GM18873 (cell line): ENCODE measurements at regions not wholly inside any gene's neighbourhood (a gene's known extent, or its start where the extent isn't known, plus 50 kb on each side); places are given as distances from the start of the nearest gene placed in this dataset.

Source experiments
- ATAC-seq: cut with Tn5 transposase; IDR thresholded peaks from one replicate; pipeline ENCODE4 v1.9.1; 2021; ENCODE audit warnings: mild to moderate bottlenecking, moderate library complexity, moderate number of reproducible peaks; ENCODE audit not compliant: unreplicated experiment, low FRiP score

DNA sequence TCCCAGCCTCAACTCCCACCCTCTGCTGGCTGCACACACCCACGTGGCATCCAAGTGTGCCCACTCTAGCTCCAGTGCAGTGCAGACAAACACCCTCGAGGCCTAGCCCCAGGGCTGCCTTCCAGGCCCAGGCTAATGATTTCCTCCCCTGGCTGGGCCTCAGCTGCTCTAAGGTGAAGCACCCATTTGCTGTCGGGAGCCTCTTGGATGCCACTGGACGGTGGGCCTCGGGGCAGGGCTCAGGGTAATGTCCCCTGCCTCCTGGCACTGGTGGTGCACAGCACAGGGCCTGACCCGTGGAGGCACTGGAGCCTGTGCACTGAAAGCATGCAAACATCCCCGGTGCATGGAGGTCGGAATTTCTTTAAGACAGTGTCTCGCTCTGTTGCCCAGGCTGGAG, 635.2 kb downstream of the TBC1D22A start:
- no peak for ATAC-seq

GRCh38 chr22:47396515-47396914, 634.1 kb downstream of the TBC1D22A start:
- ATAC-seq = no peak

- no peak for ATAC-seq
These were observed 633.7 kb downstream of the TBC1D22A start for GRCh38 chr22:47396105-47396504.

GRCh38 chr22:47395481-47395880, 633.0 kb downstream of the TBC1D22A start:
- ATAC-seq = no peak

DNA sequence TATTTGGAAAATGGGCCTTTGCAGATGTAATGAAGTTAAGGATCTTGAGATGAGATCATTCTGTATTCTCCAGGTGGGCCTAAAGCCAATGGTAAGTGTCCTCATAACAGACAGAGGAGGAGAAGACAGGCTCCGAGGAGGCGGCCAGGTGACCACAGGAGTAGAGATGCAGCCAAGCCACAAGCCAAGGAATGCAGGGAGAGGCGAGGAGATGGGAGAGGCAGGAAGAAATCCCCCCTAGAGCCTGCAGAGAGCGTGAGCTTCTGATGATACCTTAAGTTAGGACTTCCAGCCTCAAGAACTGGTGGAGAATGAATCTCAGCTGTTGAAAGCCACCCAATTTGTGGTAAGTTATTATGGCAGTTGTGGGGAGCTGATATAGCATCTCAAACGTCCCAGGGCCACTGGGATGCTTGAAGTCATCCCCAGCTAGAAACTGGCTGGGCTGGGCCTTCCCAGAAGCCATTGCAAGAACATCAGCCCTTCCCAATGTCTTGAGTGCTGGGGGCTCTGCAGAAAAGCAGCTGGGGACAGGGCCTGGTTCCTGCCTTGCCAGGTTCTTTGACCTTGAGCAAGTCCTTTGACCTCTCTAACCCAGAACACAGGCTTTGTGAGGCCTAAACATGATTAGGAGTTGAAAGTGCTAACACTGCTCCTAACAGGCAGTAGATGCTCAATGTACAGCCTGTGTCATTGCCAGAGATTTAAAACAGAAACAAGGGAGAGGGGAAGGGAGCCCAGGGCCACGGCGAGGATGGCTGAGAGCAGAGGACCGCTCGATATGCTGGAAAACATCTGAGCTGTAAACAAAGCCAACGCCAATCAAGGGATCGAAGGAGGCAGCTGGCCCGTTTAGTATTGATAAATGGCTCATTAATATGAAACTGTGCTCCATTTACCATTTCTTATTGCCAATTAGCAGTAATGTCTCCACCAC, 632.3 kb downstream of the TBC1D22A start:
- no peak for ATAC-seq

DNA sequence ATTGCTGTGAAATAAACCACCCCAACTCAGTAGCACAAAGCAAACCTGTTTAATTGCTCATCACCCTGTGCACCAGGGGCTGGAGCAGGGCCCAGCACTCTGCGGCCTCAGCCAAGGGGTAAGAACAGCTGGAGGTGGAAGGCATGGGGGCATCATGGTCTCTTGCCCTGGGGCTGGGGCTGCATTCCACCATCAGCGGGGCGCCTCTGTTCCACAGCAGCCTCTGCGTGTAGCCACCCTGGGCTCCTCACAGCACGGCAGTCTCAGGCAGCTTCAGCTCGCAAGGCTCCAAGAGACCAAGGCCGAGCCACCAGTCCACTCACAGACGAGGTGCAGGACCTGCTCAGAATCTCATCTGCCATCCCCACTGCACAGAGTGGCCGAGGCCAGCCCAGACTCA, 630.7 kb downstream of the TBC1D22A start:
- ATAC-seq = no peak

DNA sequence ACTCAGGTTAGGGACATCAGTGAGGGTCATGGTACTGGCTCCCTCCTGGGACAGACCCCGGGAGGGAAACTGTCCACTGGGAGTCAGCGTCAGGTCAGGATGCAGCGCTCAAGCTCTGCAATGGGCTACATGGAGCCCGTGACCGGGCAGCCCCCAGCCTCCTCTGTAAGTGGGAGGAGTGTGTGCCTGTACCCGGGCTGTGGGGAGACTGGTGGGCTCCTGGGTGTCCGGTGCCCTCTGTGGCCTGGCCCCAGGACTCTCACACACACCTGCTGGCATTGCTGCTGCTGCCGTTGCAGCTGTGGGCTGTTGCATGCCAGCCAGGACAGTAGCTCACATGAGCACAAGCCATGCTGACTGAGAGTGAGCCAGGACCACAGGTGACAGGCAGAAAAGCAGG, 630.3 kb downstream of the TBC1D22A start:
- ATAC-seq = no peak

DNA sequence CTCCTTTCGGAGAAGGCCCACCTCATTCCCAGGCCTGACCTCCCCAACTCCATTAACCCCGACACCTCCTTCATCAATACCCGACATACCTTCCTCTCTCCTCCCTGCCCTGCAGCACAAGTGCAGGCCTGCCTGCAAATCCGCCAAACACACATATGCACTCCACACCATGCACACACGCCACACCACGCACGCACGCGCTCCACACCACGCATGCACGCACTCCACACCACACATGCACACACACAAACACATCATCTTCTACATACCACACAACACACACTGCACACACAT, 629.6 kb downstream of the TBC1D22A start:
- no peak for ATAC-seq

DNA sequence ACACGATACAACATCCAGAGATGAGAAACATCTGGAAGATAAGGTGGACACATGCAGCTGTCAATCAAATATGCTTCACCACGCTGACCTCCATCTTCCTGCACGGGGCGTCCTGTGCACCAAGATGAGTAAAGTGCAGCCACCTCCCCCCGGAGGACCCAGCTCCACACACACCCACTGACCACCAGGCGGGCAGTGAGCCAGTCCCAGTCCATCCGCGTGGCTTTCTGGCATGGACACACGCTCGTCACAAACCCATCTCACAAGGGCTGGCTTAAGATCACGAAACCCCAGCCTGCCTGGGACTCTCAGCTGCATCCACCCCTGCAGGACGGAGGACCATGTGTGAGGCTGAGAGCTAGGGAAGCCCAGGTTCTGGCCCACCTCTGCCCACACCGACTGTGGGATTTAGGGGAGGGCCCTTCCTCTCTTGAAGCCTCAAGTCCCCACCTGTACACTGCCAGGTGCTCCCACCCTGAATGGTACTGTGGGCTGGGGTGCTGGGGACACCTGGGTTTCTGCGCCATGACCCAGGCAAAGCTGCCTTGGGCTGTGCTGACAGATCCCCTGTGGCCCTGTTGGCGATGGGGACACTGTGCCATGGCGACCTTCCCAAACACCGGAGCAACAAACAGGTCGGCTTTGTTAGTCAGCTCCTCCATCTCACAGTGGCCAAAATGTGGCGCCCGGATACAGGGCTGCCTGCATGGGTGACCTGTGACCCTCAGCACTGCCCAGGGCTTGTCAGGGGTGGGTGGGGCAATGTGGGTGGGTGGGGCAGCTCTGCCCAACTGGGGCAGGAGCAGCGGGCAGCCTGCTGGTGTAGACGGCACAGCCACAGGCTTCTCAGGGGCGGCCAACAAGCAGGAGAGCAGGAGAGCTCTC, 629.0 kb downstream of the TBC1D22A start:
- ATAC-seq = no peak

- ATAC-seq = no peak
These were observed 627.8 kb downstream of the TBC1D22A start for GRCh38 chr22:47390026-47390970.

- ATAC-seq = no peak
These were observed 626.8 kb downstream of the TBC1D22A start for GRCh38 chr22:47389201-47389600.

GRCh38 chr22:47388778-47389177, 626.3 kb downstream of the TBC1D22A start:
- no peak for ATAC-seq

GRCh38 chr22:47388331-47388730, 625.9 kb downstream of the TBC1D22A start:
- no peak for ATAC-seq

GRCh38 chr22:47386812-47387510, 624.5 kb downstream of the TBC1D22A start:
- ATAC-seq = no peak

GRCh38 chr22:47384977-47385376, 622.5 kb downstream of the TBC1D22A start:
- ATAC-seq = no peak

GRCh38 chr22:47382164-47382890, 619.9 kb downstream of the TBC1D22A start:
- ATAC-seq = no peak

GRCh38 chr22:47381240-47381639, 618.8 kb downstream of the TBC1D22A start:
- ATAC-seq = no peak

- ATAC-seq = no peak
These were observed 618.2 kb downstream of the TBC1D22A start for GRCh38 chr22:47380692-47381091.

- no peak for ATAC-seq
These were observed 616.6 kb downstream of the TBC1D22A start for GRCh38 chr22:47379037-47379436.
